Calu3 (cell line): ENCODE measurements at regions not wholly inside any gene's neighbourhood (a gene's known extent, or its start where the extent isn't known, plus 50 kb on each side); places are given as distances from the start of the nearest gene placed in this dataset.

ENCODE experiments used
- BruUV-seq: library from RNA; stranded (reverse); fragments of 400-500 nt; replicated peaks from 2 replicates; lab custom pipeline; 2021; lab: Mats Ljungman, UMichigan
- CTCF ChIA-PET: fragments of 300-600 bp; sonication (Branson Sonifier 250); formaldehyde crosslinking; loops from one replicate; lab custom pipeline; 2022; ENCODE audit warnings: antibody characterized with exemption; lab: Charles Lee
- DNase-seq: peaks from one replicate; pipeline ENCODE4 v3.0.0; 2022
- H3K27ac Mint-ChIP-seq: one replicate; pipeline ENCODE4 v1.8.0; 2022; ENCODE audit warnings: mixed read lengths; ENCODE audit not compliant: unreplicated experiment
- H3K27me3 Mint-ChIP-seq: one replicate; pipeline ENCODE4 v1.8.0; 2022; ENCODE audit warnings: mixed read lengths; ENCODE audit not compliant: unreplicated experiment
- H3K36me3 Mint-ChIP-seq: one replicate; pipeline ENCODE4 v1.8.0; 2022; ENCODE audit warnings: mild to moderate bottlenecking, moderate library complexity, mixed read lengths; ENCODE audit not compliant: insufficient read depth, unreplicated experiment
- H3K4me1 Mint-ChIP-seq: one replicate; pipeline ENCODE4 v1.8.0; 2022; ENCODE audit warnings: mild to moderate bottlenecking, low read depth, mixed read lengths; ENCODE audit not compliant: unreplicated experiment
- H3K4me3 Mint-ChIP-seq: one replicate; pipeline ENCODE4 v1.8.0; 2022; ENCODE audit warnings: mild to moderate bottlenecking, low read depth, moderate library complexity, mixed read lengths; ENCODE audit not compliant: unreplicated experiment
- H3K9me3 Mint-ChIP-seq: one replicate; pipeline ENCODE4 v1.8.0; 2022; ENCODE audit warnings: low read depth, mixed read lengths; ENCODE audit not compliant: unreplicated experiment
- CTCF ChIP-seq: fragments of 200-600 bp; IDR thresholded peaks from one replicate; pipeline ENCODE4 v1.8.0; 2022; ENCODE audit warnings: antibody characterized with exemption; ENCODE audit not compliant: unreplicated experiment
- intact Hi-C: fragments of 100-400 bp; cut with micrococcal nuclease; formaldehyde crosslinking; loops from one replicate; pipeline ENCODE4 v1.10.0; 2022; ENCODE audit not compliant: unreplicated experiment

GRCh38 chr3:115420086-115420485 lies 203.2 kb upstream of the GAP43 start:
- H3K27ac Mint-ChIP-seq, result no peak overlapping the region
- no peak for TF ChIP-seq CTCF
- peaks cover 8% of the 10 kb centered on the region for H3K4me1 Mint-ChIP-seq
- no TSS peak for BruUV-seq
- intact Hi-C loops, result no loop called here
- H3K4me3 Mint-ChIP-seq, result no peak overlapping the region
- no peaks in the 10 kb centered on the region for H3K9me3 Mint-ChIP-seq
- no peaks in the 10 kb centered on the region for H3K36me3 Mint-ChIP-seq
- DNase-seq, result no peak
- CTCF ChIA-PET, result interaction anchor here (0.7 kb wide), 1 partner anchor 449 kb away, joined by 6 read pairs; no protein-coding TSS in a partner anchor
- H3K27me3 Mint-ChIP-seq, result peaks cover 36% of the 10 kb centered on the region

- no peak for DNase-seq
- Mint-ChIP-seq H3K9me3 (no peaks in the 10 kb centered on the region), H3K4me3 (no peak overlapping the region), H3K4me1 (peaks cover 8% of the 10 kb centered on the region), H3K27ac (no peak overlapping the region), H3K36me3 (no peaks in the 10 kb centered on the region), H3K27me3 (peaks cover 25% of the 10 kb centered on the region)
- CTCF ChIA-PET, result no interaction called here
- BruUV-seq, result no TSS peak
- no peak for TF ChIP-seq CTCF
- intact Hi-C loops, result no loop called here
These were observed 200.1 kb upstream of the GAP43 start for GRCh38 chr3:115423170-115423569.

GRCh38 chr3:115428841-115429240 lies 194.5 kb upstream of the GAP43 start:
- Mint-ChIP-seq H3K27ac (no peak overlapping the region), H3K4me3 (no peak overlapping the region), H3K27me3 (peaks cover 13% of the 10 kb centered on the region), H3K9me3 (no peaks in the 10 kb centered on the region), H3K4me1 (peaks cover 8% of the 10 kb centered on the region), H3K36me3 (no peaks in the 10 kb centered on the region)
- no TSS peak for BruUV-seq
- TF ChIP-seq CTCF, result no peak
- no peak for DNase-seq
- CTCF ChIA-PET, result no interaction called here
- intact Hi-C loops, result no loop called here

GRCh38 chr3:115436767-115437301 lies 186.5 kb upstream of the GAP43 start:
- Mint-ChIP-seq H3K36me3 (no peaks in the 10 kb centered on the region), H3K27me3 (no peaks in the 10 kb centered on the region), H3K4me3 (no peak overlapping the region), H3K4me1 (no peaks in the 10 kb centered on the region), H3K9me3 (no peaks in the 10 kb centered on the region), H3K27ac (no peak overlapping the region)
- TF ChIP-seq CTCF, result peak; percentile 13
- CTCF ChIA-PET, result no interaction called here
- peak; percentile 30 for DNase-seq
- BruUV-seq, result no TSS peak
- intact Hi-C loops, result loop anchor here (1.0 kb wide), 1 partner anchor 219 kb away; no protein-coding TSS in a partner anchor
